GM23338 (cell line): ENCODE measurements at regions not wholly inside any gene's neighbourhood (a gene's known extent, or its start where the extent isn't known, plus 50 kb on each side); places are given as distances from the start of the nearest gene placed in this dataset.

Source experiments
- ATAC-seq: fragments of 200-7000 bp; cut with Tn5 transposase; 3 replicates; pipeline ENCODE4 v1.9.1; 2020
- DNase-seq: peaks from one replicate; pipeline ENCODE4 v3.0.0-alpha.2; 2015; ENCODE audit warnings: low spot score
- H2AFZ ChIP-seq: fragments of 200-600 bp; sonication (generic); 2 replicates; pipeline ENCODE4 v1.8.0; 2016; ENCODE audit warnings: antibody characterized with exemption, mild to moderate bottlenecking, moderate library complexity
- H3F3A ChIP-seq: fragments of 200-600 bp; sonication (generic); replicated peaks from 2 replicates; pipeline ENCODE4 v1.8.0; 2017; ENCODE audit warnings: antibody characterized with exemption, mixed run types, low read depth
- H3K27ac ChIP-seq: fragments of 200-600 bp; sonication (generic); 2 replicates; pipeline ENCODE4 v1.6.1; 2016; ENCODE audit warnings: low read depth
- H3K27me3 ChIP-seq: fragments of 200-600 bp; sonication (generic); 2 replicates; pipeline ENCODE4 v1.8.0; 2016; ENCODE audit warnings: mild to moderate bottlenecking, mixed run types, moderate library complexity; ENCODE audit not compliant: insufficient read depth
- H3K36me3 ChIP-seq: fragments of 200-600 bp; sonication (generic); 2 replicates; pipeline ENCODE4 v1.8.0; 2016; ENCODE audit warnings: mild to moderate bottlenecking; ENCODE audit not compliant: insufficient read depth
- H3K4me1 ChIP-seq: fragments of 200-600 bp; sonication (generic); 2 replicates; pipeline ENCODE4 v1.8.0; 2016; ENCODE audit warnings: mild to moderate bottlenecking, moderate library complexity; ENCODE audit not compliant: insufficient read depth
- H3K4me2 ChIP-seq: fragments of 200-600 bp; sonication (generic); 2 replicates; pipeline ENCODE4 v1.7.1; 2017; ENCODE audit warnings: mixed run types
- H3K4me3 ChIP-seq: fragments of 200-600 bp; sonication (generic); 2 replicates; pipeline ENCODE4 v1.6.1; 2016; ENCODE audit warnings: mixed run types
- H3K79me2 ChIP-seq: fragments of 200-600 bp; sonication (generic); replicated peaks from 2 replicates; pipeline ENCODE4 v1.8.0; 2017; ENCODE audit warnings: mild to moderate bottlenecking; ENCODE audit not compliant: insufficient read depth
- H3K9me2 ChIP-seq: fragments of 200-600 bp; sonication (generic); 2 replicates; pipeline ENCODE4 v1.8.0; 2017; ENCODE audit not compliant: insufficient read depth
- H4K20me1 ChIP-seq: fragments of 200-600 bp; sonication (generic); replicated peaks from 2 replicates; pipeline ENCODE4 v1.8.0; 2017; ENCODE audit warnings: mild to moderate bottlenecking; ENCODE audit not compliant: insufficient read depth
- H3K27ac Mint-ChIP-seq: 2 replicates; pipeline ENCODE4 v1.8.0; 2020; ENCODE audit warnings: inconsistent platforms, mild to moderate bottlenecking, moderate library complexity, mixed read lengths
- H3K27me3 Mint-ChIP-seq: 3 replicates; pipeline ENCODE4 v1.8.0; 2022; ENCODE audit warnings: low read depth, mild to moderate bottlenecking, moderate library complexity, mixed read lengths, inconsistent platforms; ENCODE audit not compliant: insufficient read depth, poor library complexity
- H3K36me3 Mint-ChIP-seq: 3 replicates; pipeline ENCODE4 v1.8.0; 2021; ENCODE audit warnings: low read depth, mild to moderate bottlenecking, inconsistent platforms, moderate library complexity, mixed read lengths
- H3K4me1 Mint-ChIP-seq: 3 replicates; pipeline ENCODE4 v1.8.0; 2020; ENCODE audit warnings: mild to moderate bottlenecking, inconsistent platforms, mixed read lengths
- H3K4me3 Mint-ChIP-seq: 3 replicates; pipeline ENCODE4 v1.8.0; 2021; ENCODE audit warnings: moderate library complexity, mild to moderate bottlenecking, inconsistent platforms, mixed read lengths
- H3K9me3 Mint-ChIP-seq: 3 replicates; pipeline ENCODE4 v1.8.0; 2020; ENCODE audit warnings: moderate library complexity, mild to moderate bottlenecking, inconsistent platforms, mixed read lengths
- CREB1 ChIP-seq: fragments of 250-450 bp; sonication (Bioruptor Pico); IDR thresholded peaks from 2 replicates; pipeline ENCODE4 v1.5.0; 2020; ENCODE audit warnings: low read depth, mild to moderate bottlenecking, moderate library complexity
- EZH2 ChIP-seq: fragments of 200-600 bp; sonication (generic); IDR thresholded peaks from one replicate; pipeline ENCODE4 v1.8.0; 2017; ENCODE audit warnings: antibody characterized with exemption, mild to moderate bottlenecking, low read depth; ENCODE audit not compliant: unreplicated experiment
- EZH2phosphoT487 ChIP-seq: fragments of 200-600 bp; sonication (generic); IDR thresholded peaks from one replicate; pipeline ENCODE4 v1.8.1; 2018; ENCODE audit warnings: antibody characterized with exemption; ENCODE audit not compliant: unreplicated experiment
- JUNB ChIP-seq: IDR thresholded peaks from one replicate; pipeline ENCODE4 v1.6.1; 2016; ENCODE audit warnings: antibody characterized with exemption; ENCODE audit not compliant: unreplicated experiment
- NANOG ChIP-seq: IDR thresholded peaks from 2 replicates; pipeline ENCODE4 v1.6.1; 2016; ENCODE audit warnings: antibody characterized with exemption, borderline replicate concordance
- POLR2AphosphoS5 ChIP-seq: IDR thresholded peaks from 2 replicates; pipeline ENCODE4 v1.6.1; 2016; ENCODE audit warnings: antibody characterized with exemption, low read depth
- REST ChIP-seq: IDR thresholded peaks from one replicate; pipeline ENCODE4 v1.6.1; 2018; ENCODE audit warnings: antibody characterized with exemption; ENCODE audit not compliant: unreplicated experiment
- STAT1 ChIP-seq: IDR thresholded peaks from one replicate; pipeline ENCODE4 v1.6.1; 2016; ENCODE audit warnings: antibody characterized with exemption; ENCODE audit not compliant: unreplicated experiment
- ZNF114 ChIP-seq: fragments of 250-450 bp; sonication (Bioruptor Pico); IDR thresholded peaks from 2 replicates; pipeline ENCODE4 v1.5.0; 2020; ENCODE audit warnings: mild to moderate bottlenecking, moderate library complexity
- ZNF331 ChIP-seq: fragments of 250-450 bp; sonication (Bioruptor Pico); IDR thresholded peaks from 2 replicates; pipeline ENCODE4 v1.5.0; 2020; ENCODE audit warnings: low read depth, mild to moderate bottlenecking, moderate library complexity
- TF ChIP-seq, protein P1 (sequence below): IDR thresholded peaks from 2 replicates; pipeline ENCODE4 v1.6.1; 2016; ENCODE audit warnings: antibody characterized with exemption
- TF ChIP-seq, protein P2 (sequence below), 2 experiments: fragments of 200-600 bp in 1 of 2; sonication (generic) in 1 of 2; conservative IDR thresholded peaks; 2 replicates each; pipeline versions ENCODE4 v1.5.1 to v1.6.1; 2016 to 2017; ENCODE audit warnings: antibody characterized with exemption in 2 of 2, low read depth in 2 of 2, mild to moderate bottlenecking in 2 of 2, moderate library complexity in 1 of 2
- TF ChIP-seq, protein P3 (sequence below): fragments of 250-450 bp; sonication (Bioruptor Pico); IDR thresholded peaks from 2 replicates; pipeline ENCODE4 v1.5.0; 2020; ENCODE audit warnings: mild to moderate bottlenecking, moderate library complexity

GRCh38 chr17:62901544-62901943 is 64.5 kb upstream of the TANC2 start:
- ATAC-seq, result no peak
- H3K36me3 ChIP-seq, result no peaks in the 10 kb centered on the region
- H3K4me3 ChIP-seq, result no peak overlapping the region
- H3K36me3 Mint-ChIP-seq, result no peaks in the 10 kb centered on the region
- no peak overlapping the region for H3K27ac ChIP-seq
- no peak overlapping the region for H3K4me2 ChIP-seq
- H4K20me1 ChIP-seq, result no peaks in the 10 kb centered on the region
- no peak for DNase-seq
- peaks cover 13% of the 10 kb centered on the region for H3K4me1 Mint-ChIP-seq
- no peaks in the 10 kb centered on the region for H3K9me2 ChIP-seq
- 0 out of 2 replicates have a peak, but pooled peaks cover 5% of the 10 kb centered on the region for H3K4me1 ChIP-seq
- no peaks in the 10 kb centered on the region for H3K27me3 Mint-ChIP-seq
- H3K4me3 Mint-ChIP-seq, result no peak overlapping the region
- H3K79me2 ChIP-seq, result no peaks in the 10 kb centered on the region
- H2AFZ ChIP-seq, result no peak overlapping the region
- no peak overlapping the region for H3K27ac Mint-ChIP-seq
- H3K9me3 Mint-ChIP-seq, result no peaks in the 10 kb centered on the region; the same call in 2 of the 3 replicates
- no peaks in the 10 kb centered on the region for H3F3A ChIP-seq
- H3K27me3 ChIP-seq, result no peaks in the 10 kb centered on the region
- TF ChIP-seq REST (no peak), ZNF331 (no peak), JUNB (no peak), STAT1 (no peak), EZH2phosphoT487 (no peak), CREB1 (CRISPR knock-in tag) (no peak), EZH2 (no peak), ZNF114 (CRISPR knock-in tag) (no peak), POLR2AphosphoS5 (no peak), NANOG (no peak)
- TF ChIP-seq, protein P1, sequence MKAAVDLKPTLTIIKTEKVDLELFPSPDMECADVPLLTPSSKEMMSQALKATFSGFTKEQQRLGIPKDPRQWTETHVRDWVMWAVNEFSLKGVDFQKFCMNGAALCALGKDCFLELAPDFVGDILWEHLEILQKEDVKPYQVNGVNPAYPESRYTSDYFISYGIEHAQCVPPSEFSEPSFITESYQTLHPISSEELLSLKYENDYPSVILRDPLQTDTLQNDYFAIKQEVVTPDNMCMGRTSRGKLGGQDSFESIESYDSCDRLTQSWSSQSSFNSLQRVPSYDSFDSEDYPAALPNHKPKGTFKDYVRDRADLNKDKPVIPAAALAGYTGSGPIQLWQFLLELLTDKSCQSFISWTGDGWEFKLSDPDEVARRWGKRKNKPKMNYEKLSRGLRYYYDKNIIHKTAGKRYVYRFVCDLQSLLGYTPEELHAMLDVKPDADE, result no peak
- TF ChIP-seq, protein P2, sequence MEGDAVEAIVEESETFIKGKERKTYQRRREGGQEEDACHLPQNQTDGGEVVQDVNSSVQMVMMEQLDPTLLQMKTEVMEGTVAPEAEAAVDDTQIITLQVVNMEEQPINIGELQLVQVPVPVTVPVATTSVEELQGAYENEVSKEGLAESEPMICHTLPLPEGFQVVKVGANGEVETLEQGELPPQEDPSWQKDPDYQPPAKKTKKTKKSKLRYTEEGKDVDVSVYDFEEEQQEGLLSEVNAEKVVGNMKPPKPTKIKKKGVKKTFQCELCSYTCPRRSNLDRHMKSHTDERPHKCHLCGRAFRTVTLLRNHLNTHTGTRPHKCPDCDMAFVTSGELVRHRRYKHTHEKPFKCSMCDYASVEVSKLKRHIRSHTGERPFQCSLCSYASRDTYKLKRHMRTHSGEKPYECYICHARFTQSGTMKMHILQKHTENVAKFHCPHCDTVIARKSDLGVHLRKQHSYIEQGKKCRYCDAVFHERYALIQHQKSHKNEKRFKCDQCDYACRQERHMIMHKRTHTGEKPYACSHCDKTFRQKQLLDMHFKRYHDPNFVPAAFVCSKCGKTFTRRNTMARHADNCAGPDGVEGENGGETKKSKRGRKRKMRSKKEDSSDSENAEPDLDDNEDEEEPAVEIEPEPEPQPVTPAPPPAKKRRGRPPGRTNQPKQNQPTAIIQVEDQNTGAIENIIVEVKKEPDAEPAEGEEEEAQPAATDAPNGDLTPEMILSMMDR (conservative IDR thresholded peaks at IDR 0.05; ENCODE audit: low read depth in 2 of 2), result no peak
- TF ChIP-seq, protein P3, sequence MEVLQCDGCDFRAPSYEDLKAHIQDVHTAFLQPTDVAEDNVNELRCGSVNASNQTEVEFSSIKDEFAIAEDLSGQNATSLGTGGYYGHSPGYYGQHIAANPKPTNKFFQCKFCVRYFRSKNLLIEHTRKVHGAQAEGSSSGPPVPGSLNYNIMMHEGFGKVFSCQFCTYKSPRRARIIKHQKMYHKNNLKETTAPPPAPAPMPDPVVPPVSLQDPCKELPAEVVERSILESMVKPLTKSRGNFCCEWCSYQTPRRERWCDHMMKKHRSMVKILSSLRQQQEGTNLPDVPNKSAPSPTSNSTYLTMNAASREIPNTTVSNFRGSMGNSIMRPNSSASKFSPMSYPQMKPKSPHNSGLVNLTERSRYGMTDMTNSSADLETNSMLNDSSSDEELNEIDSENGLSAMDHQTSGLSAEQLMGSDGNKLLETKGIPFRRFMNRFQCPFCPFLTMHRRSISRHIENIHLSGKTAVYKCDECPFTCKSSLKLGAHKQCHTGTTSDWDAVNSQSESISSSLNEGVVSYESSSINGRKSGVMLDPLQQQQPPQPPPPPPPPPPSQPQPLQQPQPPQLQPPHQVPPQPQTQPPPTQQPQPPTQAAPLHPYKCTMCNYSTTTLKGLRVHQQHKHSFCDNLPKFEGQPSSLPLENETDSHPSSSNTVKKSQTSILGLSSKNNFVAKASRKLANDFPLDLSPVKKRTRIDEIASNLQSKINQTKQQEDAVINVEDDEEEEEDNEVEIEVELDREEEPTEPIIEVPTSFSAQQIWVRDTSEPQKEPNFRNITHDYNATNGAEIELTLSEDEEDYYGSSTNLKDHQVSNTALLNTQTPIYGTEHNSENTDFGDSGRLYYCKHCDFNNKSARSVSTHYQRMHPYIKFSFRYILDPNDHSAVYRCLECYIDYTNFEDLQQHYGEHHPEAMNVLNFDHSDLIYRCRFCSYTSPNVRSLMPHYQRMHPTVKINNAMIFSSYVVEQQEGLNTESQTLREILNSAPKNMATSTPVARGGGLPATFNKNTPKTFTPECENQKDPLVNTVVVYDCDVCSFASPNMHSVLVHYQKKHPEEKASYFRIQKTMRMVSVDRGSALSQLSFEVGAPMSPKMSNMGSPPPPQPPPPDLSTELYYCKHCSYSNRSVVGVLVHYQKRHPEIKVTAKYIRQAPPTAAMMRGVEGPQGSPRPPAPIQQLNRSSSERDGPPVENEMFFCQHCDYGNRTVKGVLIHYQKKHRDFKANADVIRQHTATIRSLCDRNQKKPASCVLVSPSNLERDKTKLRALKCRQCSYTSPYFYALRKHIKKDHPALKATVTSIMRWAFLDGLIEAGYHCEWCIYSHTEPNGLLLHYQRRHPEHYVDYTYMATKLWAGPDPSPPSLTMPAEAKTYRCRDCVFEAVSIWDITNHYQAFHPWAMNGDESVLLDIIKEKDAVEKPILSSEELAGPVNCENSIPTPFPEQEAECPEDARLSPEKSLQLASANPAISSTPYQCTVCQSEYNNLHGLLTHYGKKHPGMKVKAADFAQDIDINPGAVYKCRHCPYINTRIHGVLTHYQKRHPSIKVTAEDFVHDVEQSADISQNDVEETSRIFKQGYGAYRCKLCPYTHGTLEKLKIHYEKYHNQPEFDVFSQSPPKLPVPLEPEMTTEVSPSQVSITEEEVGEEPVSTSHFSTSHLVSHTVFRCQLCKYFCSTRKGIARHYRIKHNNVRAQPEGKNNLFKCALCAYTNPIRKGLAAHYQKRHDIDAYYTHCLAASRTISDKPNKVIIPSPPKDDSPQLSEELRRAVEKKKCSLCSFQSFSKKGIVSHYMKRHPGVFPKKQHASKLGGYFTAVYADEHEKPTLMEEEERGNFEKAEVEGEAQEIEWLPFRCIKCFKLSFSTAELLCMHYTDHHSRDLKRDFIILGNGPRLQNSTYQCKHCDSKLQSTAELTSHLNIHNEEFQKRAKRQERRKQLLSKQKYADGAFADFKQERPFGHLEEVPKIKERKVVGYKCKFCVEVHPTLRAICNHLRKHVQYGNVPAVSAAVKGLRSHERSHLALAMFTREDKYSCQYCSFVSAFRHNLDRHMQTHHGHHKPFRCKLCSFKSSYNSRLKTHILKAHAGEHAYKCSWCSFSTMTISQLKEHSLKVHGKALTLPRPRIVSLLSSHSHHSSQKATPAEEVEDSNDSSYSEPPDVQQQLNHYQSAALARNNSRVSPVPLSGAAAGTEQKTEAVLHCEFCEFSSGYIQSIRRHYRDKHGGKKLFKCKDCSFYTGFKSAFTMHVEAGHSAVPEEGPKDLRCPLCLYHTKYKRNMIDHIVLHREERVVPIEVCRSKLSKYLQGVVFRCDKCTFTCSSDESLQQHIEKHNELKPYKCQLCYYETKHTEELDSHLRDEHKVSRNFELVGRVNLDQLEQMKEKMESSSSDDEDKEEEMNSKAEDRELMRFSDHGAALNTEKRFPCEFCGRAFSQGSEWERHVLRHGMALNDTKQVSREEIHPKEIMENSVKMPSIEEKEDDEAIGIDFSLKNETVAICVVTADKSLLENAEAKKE (CRISPR knock-in tag), result no peak
